Esophagus muscularis mucosa (tissue), 4 donors: ENCODE measurements at regions not wholly inside any gene's neighbourhood (a gene's known extent, or its start where the extent isn't known, plus 50 kb on each side); places are given as distances from the start of the nearest gene placed in this dataset.

ENCODE experiments used
- DNase-seq: peaks from one replicate; pipeline ENCODE4 v3.0.0-alpha.2; 2017; ENCODE audit errors: extremely low spot score
- H3K27ac ChIP-seq, 4 donors: fragments of 200-600 bp; sonication (generic); replicated peaks in 1 of 4; 1 replicate in 3 of 4; 2 replicates in 1 of 4; pipeline ENCODE4 v1.5.1; 2016 to 2019; ENCODE audit warnings: mild to moderate bottlenecking in 1 of 4
- H3K27me3 ChIP-seq, 4 donors: fragments of 200-600 bp; sonication (generic); one replicate each; pipeline versions ENCODE4 v1.5.1 to v1.6.0; 2016 to 2019
- H3K36me3 ChIP-seq, 4 donors: fragments of 200-600 bp; sonication (generic); one replicate each; pipeline ENCODE4 v1.5.1; 2016 to 2019
- H3K4me1 ChIP-seq, 4 donors: fragments of 200-600 bp; sonication (generic); one replicate each; pipeline ENCODE4 v1.5.1; 2016 to 2019
- H3K4me3 ChIP-seq, 4 donors: fragments of 200-600 bp; sonication (generic); 1 replicate in 2 of 4; 2 replicates in 2 of 4; pipeline ENCODE4 v1.5.1; 2016 to 2019; ENCODE audit warnings: mild to moderate bottlenecking in 4 of 4, moderate library complexity in 1 of 4
- H3K9me3 ChIP-seq, 4 donors: fragments of 200-600 bp; sonication (generic); 1 replicate in 3 of 4; 2 replicates in 1 of 4; pipeline ENCODE4 v1.5.1; 2016 to 2019
- CTCF ChIP-seq, 3 experiments: fragments of 200-600 bp in 2 of 3; fragments of 450-650 bp in 1 of 3; sonication (generic) in 2 of 3; IDR thresholded peaks; one replicate each; pipeline ENCODE4 v1.5.1; 2017 to 2019; ENCODE audit warnings: antibody characterized with exemption in 3 of 3, mild to moderate bottlenecking in 2 of 3, moderate library complexity in 1 of 3
- EP300 ChIP-seq: sonication (generic); formaldehyde crosslinking; IDR thresholded peaks from one replicate; pipeline ENCODE4 v1.6.1; 2017; ENCODE audit warnings: antibody characterized with exemption
- POLR2A ChIP-seq: fragments of 450-650 bp; IDR thresholded peaks from one replicate; pipeline ENCODE4 v1.6.1; 2017; ENCODE audit warnings: antibody characterized with exemption, moderate library complexity, mild to moderate bottlenecking, low read depth
- POLR2AphosphoS5 ChIP-seq, 2 donors: sonication (generic); formaldehyde crosslinking; IDR thresholded peaks; one replicate each; pipeline ENCODE4 v1.6.1; 2017; ENCODE audit warnings: antibody characterized with exemption in 2 of 2
- WGBS: methylation state at CpG from one replicate; pipeline ENCODE4 v1.1.5; 2018; 5-methylcytosine and 5-hydroxymethylcytosine counted together
- intact Hi-C: fragments of 100-400 bp; cut with DNase I; formaldehyde crosslinking; loops from one replicate; pipeline ENCODE4 v1.15.1; 2023

- Histone ChIP-seq H3K27ac (no peak overlapping the region), H3K9me3 (peaks cover 0 to 28% (median 11%) of the 10 kb centered on the region in 4 donors), H3K27me3 (no peaks in the 10 kb centered on the region), H3K36me3 (no peaks in the 10 kb centered on the region), H3K4me3 (no peak overlapping the region), H3K4me1 (no peaks in the 10 kb centered on the region)
- TF ChIP-seq CTCF (IDR thresholded peaks at IDR 0.05): no peak
- TF ChIP-seq POLR2AphosphoS5 (IDR thresholded peaks at IDR 0.05): no peak
- no peak for TF ChIP-seq POLR2A
- TF ChIP-seq EP300: no peak
- WGBS: 39% methylated on average over 3 of the region's 3 CpGs
- DNase-seq: no peak
- intact Hi-C loops: no loop called here
Observed at GRCh38 chr16:5385811-5386210, 288.2 kb upstream of the EEF2KMT start.

DNA sequence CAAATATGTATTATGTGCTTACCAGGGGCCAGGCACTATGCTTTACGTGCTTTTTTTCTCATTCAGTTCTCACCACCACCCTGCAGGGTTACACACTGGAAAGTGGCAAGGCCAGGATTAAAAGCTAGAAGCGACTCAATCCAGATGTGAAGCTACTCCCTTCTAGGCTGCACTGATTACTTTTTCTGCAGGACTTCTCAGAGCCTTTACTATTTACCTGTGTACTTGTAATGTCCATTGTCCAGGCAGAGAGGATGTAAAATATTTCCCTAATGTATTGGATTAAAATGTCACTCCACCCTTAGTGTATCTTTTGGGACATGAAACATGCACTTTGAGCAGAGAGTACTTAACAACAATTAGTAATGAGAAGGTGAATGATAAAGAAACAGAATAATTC lies 287.5 kb upstream of the EEF2KMT start:
- H3K9me3 ChIP-seq: peaks cover 0 to 24% (median 11%) of the 10 kb centered on the region in 4 donors
- intact Hi-C loops: no loop called here
- peaks cover 0 to under 1% (median 0%) of the 10 kb centered on the region in 4 donors for H3K27me3 ChIP-seq
- no peak overlapping the region for H3K27ac ChIP-seq
- DNase-seq: no peak
- TF ChIP-seq POLR2A: no peak
- no peak for TF ChIP-seq CTCF (IDR thresholded peaks at IDR 0.05)
- no peak for TF ChIP-seq POLR2AphosphoS5 (IDR thresholded peaks at IDR 0.05)
- no peak for TF ChIP-seq EP300
- no peaks in the 10 kb centered on the region for H3K36me3 ChIP-seq
- WGBS: 87% methylated on average over 2 of the region's 2 CpGs
- H3K4me1 ChIP-seq: no peaks in the 10 kb centered on the region
- no peak overlapping the region for H3K4me3 ChIP-seq

- 82% methylated on average over 2 of the region's 2 CpGs for WGBS
- no peaks in the 10 kb centered on the region for H3K36me3 ChIP-seq
- intact Hi-C loops: no loop called here
- peaks cover 0 to 9% (median 0%) of the 10 kb centered on the region in 4 donors for H3K27me3 ChIP-seq
- H3K4me3 ChIP-seq: no peak overlapping the region
- no peak overlapping the region for H3K27ac ChIP-seq
- H3K4me1 ChIP-seq: no peaks in the 10 kb centered on the region
- TF ChIP-seq CTCF (IDR thresholded peaks at IDR 0.05) (no peak), POLR2A (no peak), EP300 (no peak), POLR2AphosphoS5 (IDR thresholded peaks at IDR 0.05) (no peak)
- no peak for DNase-seq
- peaks cover 0 to 24% (median 11%) of the 10 kb centered on the region in 4 donors for H3K9me3 ChIP-seq
Observed at GRCh38 chr16:5383737-5384136, 286.1 kb upstream of the EEF2KMT start.

- no peaks in the 10 kb centered on the region for H3K36me3 ChIP-seq
- 85% methylated on average over 4 of the region's 4 CpGs for WGBS
- H3K4me1 ChIP-seq: no peaks in the 10 kb centered on the region
- no peak for DNase-seq
- peaks cover 0 to 17% (median 5%) of the 10 kb centered on the region in 4 donors for H3K9me3 ChIP-seq
- intact Hi-C loops: no loop called here
- no peak overlapping the region for H3K4me3 ChIP-seq
- peaks cover 0 to 14% (median 0%) of the 10 kb centered on the region in 4 donors for H3K27me3 ChIP-seq
- no peak overlapping the region for H3K27ac ChIP-seq
- TF ChIP-seq POLR2A (no peak), POLR2AphosphoS5 (IDR thresholded peaks at IDR 0.05) (no peak), CTCF (IDR thresholded peaks at IDR 0.05) (no peak), EP300 (no peak)
Observed at GRCh38 chr16:5382484-5382883, 284.9 kb upstream of the EEF2KMT start.

DNA sequence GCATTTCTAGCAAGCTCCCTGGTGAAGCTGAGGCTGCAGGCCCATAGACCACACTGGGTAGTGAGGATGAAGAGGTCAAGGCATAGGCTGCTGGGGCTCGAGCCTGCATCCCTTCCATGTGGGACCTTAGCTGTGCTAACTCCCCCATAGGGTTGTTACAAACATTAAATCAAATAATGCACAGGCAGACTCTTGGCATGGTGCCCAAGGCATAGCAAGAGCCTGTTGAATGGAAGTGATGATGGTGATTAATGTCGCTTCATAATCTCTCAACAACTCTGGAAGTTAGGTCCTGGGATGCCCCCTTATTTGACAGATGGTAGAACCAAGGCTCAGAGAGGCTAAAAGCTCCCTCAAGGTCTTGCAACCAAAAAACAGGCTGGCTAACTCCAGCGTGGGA lies 283.9 kb upstream of the EEF2KMT start:
- Histone ChIP-seq H3K4me1 (no peaks in the 10 kb centered on the region), H3K27ac (no peak overlapping the region), H3K4me3 (no peak overlapping the region), H3K9me3 (peaks cover 0 to 13% (median 3%) of the 10 kb centered on the region in 4 donors), H3K36me3 (no peaks in the 10 kb centered on the region), H3K27me3 (peaks cover 0 to 18% (median 0%) of the 10 kb centered on the region in 4 donors)
- DNase-seq: no peak
- intact Hi-C loops: no loop called here
- WGBS: 55% methylated on average over 2 of the region's 3 CpGs
- TF ChIP-seq POLR2AphosphoS5 (IDR thresholded peaks at IDR 0.05): no peak
- TF ChIP-seq EP300: no peak
- no peak for TF ChIP-seq CTCF (IDR thresholded peaks at IDR 0.05)
- TF ChIP-seq POLR2A: no peak
